ENCODE measurements at regions not wholly inside any gene's neighbourhood (a gene's known extent, or its start where the extent isn't known, plus 50 kb on each side); places are given as distances from the start of the nearest gene placed in this dataset.

GRCh38 chr4:151574968-151575367 is 166.0 kb downstream of the FHIP1A start:
- Histone ChIP-seq H3K4me3 (no peak overlapping the region), H3K27me3 (no peaks in the 10 kb centered on the region), H3K9me3 (no peaks in the 10 kb centered on the region), H3K27ac (no peak overlapping the region), H3K4me1 (no peaks in the 10 kb centered on the region), H3K36me3 (no peaks in the 10 kb centered on the region)
- intact Hi-C loops (cut with DNase I) = no loop called here
- FAIRE-seq (no peak), ATAC-seq (no peak), DNase-seq (no peak)
- TF ChIP-seq CTCF (IDR thresholded peaks at IDR 0.05) = no peak

GRCh38 chr4:151575646-151576045 is 166.7 kb downstream of the FHIP1A start:
- DNase-seq (no peak), ATAC-seq (no peak), FAIRE-seq (no peak)
- 75 to 87% methylated on average over 3 of the region's 3 CpGs for WGBS, 2 donors
- intact Hi-C loops (cut with DNase I) = no loop called here
- Histone ChIP-seq H3K27ac (no peak overlapping the region), H3K4me3 (no peak overlapping the region), H3K9me3 (no peaks in the 10 kb centered on the region), H3K27me3 (no peaks in the 10 kb centered on the region), H3K36me3 (no peaks in the 10 kb centered on the region), H3K4me1 (no peaks in the 10 kb centered on the region)
- no peak for TF ChIP-seq CTCF (IDR thresholded peaks at IDR 0.05)

- ATAC-seq (no peak), DNase-seq (no peak), FAIRE-seq (no peak)
- Histone ChIP-seq H3K9me3 (no peaks in the 10 kb centered on the region), H3K4me1 (no peaks in the 10 kb centered on the region), H3K36me3 (no peaks in the 10 kb centered on the region), H3K4me3 (no peak overlapping the region), H3K27me3 (no peaks in the 10 kb centered on the region), H3K27ac (no peak overlapping the region)
- 73 to 75% methylated on average over 1 of the region's 1 CpG for WGBS, 2 donors
- intact Hi-C loops (cut with DNase I) = no loop called here
- no peak for TF ChIP-seq CTCF (IDR thresholded peaks at IDR 0.05)
Measured at GRCh38 chr4:151576627-151577026, 167.7 kb downstream of the FHIP1A start.

GRCh38 chr4:151581570-151581969 is 172.6 kb downstream of the FHIP1A start:
- ATAC-seq = no peak

GRCh38 chr4:151582098-151582497 is 173.1 kb downstream of the FHIP1A start:
- Histone ChIP-seq H3K4me3 (no peak overlapping the region), H3K27ac (no peak overlapping the region), H3K27me3 (no peaks in the 10 kb centered on the region), H3K36me3 (no peaks in the 10 kb centered on the region), H3K4me1 (peaks cover 0 to 9% (median 5%) of the 10 kb centered on the region in 3 donors), H3K9me3 (no peaks in the 10 kb centered on the region)
- no peak for TF ChIP-seq CTCF (IDR thresholded peaks at IDR 0.05)
- 50 to 53% methylated on average over 4 of the region's 4 CpGs for WGBS, 2 donors
- DNase-seq (no peak), ATAC-seq (no peak), FAIRE-seq (no peak)
- intact Hi-C loops (cut with DNase I) = no loop called here

More at GRCh38 chr4:151581570-151581969, 172.6 kb downstream of the FHIP1A start:
- DNase-seq (no peak), FAIRE-seq (no peak)
- intact Hi-C loops (cut with DNase I) = no loop called here
- no peak overlapping the region for H3K27ac ChIP-seq
- no peaks in the 10 kb centered on the region for H3K27me3 ChIP-seq
- H3K9me3 ChIP-seq = no peaks in the 10 kb centered on the region
- TF ChIP-seq CTCF (IDR thresholded peaks at IDR 0.05) = no peak
- 80 to 85% methylated on average over 2 of the region's 2 CpGs for whole genome bisulfite sequencing, 2 donors
- H3K4me3 ChIP-seq = no peak overlapping the region
- peaks cover 0 to 9% (median 5%) of the 10 kb centered on the region in 3 donors for H3K4me1 ChIP-seq
- no peaks in the 10 kb centered on the region for H3K36me3 ChIP-seq
